GM19395 (cell line): ENCODE measurements at regions not wholly inside any gene's neighbourhood (a gene's known extent, or its start where the extent isn't known, plus 50 kb on each side); places are given as distances from the start of the nearest gene placed in this dataset.
"Not testable (repeated sequence)": the region's sequence is repeated elsewhere in the genome, so short reads cannot be mapped to it uniquely, and the experiment has no call there.

Experiments used
- ATAC-seq: cut with Tn5 transposase; IDR thresholded peaks from one replicate; pipeline ENCODE4 v1.9.1; 2021; ENCODE audit warnings: mild to moderate bottlenecking, moderate library complexity; ENCODE audit not compliant: unreplicated experiment

DNA sequence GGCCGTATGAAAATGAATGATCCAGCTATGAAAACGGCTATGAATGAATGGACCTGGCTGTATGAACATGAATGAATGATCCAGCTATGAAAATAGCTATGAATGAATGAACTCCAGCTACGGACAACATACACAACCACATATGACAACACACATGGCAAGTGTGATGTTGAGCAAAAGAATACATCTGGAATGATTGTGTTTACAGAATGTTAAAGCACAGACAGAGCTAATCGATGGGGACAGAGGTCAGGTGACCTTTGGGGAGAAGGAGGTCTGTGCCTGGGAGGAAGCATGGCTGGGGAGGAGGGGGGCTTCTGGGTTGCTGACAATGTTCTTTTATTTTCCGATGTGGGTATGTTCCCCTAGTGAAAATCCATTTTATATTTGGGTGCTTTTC lies 174.0 kb upstream of the WSCD1 start:
- ATAC-seq, result no peak

DNA sequence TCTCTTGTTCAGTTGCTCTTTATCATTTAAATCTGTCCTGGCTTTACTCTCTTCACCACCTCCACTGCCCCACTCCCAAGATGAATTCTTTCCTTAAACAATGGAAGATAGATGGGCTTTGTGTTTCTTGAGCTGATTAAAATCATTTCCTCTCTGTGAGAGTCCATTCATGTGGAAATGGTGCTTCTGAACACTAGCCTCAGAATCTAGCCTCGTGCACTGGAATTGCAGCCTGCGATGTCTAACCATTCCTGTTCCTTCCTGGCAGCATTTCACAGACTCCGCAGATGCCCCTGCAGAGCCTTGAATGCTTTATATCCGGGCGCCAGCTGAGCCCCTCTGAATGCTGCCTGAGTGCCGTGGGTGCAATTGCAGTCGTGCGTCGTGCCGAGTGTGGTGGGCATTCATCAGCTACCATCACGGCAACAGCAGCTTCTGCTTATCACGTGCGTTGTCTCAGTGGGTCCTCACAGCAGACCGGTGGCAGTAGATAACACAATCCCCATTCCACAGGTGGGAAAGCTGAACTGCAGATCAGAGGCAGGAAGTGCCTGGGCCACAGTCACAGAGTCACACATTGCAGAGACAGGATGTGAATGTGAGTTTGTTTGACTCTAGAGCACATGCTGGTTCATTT lies 172.8 kb upstream of the WSCD1 start:
- ATAC-seq, result no peak

DNA sequence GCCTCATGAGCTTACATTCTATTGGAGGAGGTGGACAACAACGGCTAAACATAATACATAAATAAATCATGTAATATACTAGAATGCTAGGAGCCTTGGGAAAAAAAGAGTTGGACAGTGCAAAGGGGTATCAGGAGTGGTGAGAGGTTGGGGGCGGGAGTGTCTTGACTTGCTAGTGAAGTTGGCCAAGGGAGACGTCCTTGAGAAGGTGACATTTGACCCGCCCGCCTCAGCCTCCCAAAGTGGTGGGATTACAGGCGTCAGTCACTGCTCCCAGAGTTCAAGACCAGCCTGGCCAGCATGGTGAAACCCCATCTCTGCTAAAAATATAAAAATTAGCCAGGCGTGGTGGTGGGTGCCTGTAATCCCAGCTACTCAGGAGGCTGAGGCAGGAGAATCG lies 172.2 kb upstream of the WSCD1 start:
- ATAC-seq, result not testable (repeated sequence)

DNA sequence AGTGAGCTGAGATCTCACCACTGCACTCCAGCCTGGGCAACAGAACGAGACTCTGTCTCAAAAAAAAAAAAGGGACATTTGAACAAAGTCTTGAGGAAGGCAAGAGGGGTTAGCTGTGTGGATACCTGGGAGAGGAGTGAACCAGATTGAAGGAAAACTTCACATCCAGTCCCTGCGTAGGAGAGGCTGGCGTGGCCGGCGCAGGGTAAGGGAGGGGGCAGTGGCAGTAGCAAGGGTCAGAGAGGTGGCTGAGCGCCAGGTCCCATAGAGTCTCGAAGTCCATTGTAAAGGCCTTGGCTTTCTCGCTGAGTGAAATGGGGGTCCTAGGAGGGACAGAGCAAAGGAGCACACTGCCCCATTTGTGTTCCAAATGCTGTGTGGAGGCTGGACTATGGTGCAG lies 171.8 kb upstream of the WSCD1 start:
- ATAC-seq, result no peak

DNA sequence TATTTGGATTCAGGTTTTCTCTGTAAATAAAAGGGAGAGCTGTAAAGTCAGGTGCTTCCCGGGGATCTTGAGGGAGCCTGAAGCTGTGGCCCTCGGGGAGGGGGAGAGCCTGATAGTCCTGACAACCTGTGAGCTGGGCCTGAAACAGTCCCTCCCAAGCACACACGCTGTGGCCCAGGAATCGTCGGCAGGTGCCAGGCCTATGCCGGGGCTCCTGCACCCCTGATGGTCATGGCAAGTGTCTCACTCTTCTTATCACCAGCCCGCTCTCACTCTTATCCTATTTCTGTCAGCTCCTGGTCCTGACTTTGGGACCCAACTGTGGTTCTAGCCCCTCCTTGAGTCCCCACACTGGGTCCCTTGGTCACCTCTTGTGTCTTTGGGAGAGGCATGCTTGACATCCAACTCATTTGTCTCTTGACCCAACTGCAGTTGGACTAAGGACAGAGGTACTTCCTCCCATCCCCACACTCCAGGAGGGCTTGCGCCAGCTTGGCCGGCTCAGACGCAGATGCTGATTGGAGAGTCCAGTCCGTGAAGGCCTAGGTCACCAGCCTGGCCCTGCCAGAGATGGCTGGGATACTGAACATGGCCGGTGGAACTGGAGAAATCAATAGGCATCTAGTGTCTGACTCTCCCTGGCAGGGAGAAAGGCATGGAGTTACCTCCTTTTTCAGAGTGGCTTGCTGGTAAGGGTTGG lies 170.5 kb upstream of the WSCD1 start:
- ATAC-seq, result no peak

DNA sequence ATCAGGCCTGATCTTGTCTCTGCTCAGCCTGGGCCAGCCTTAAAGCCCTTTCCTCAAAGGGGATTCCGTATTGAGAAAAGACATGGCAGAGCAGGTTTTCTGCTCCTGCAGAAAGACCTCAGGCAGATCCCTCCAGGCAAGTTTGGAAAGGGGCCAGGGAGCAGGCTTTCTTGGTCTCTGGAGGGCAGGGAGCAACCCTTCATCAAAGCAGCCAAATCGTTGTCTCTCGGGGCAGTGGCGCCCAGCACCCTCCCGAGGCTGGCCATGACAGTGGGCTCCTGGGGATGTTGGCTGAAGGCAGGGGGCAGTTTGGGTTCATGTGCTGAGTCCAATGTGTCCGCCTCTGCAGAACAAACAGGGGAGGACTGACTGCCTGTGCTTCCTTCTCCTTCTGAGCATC lies 168.4 kb upstream of the WSCD1 start:
- no peak for ATAC-seq

DNA sequence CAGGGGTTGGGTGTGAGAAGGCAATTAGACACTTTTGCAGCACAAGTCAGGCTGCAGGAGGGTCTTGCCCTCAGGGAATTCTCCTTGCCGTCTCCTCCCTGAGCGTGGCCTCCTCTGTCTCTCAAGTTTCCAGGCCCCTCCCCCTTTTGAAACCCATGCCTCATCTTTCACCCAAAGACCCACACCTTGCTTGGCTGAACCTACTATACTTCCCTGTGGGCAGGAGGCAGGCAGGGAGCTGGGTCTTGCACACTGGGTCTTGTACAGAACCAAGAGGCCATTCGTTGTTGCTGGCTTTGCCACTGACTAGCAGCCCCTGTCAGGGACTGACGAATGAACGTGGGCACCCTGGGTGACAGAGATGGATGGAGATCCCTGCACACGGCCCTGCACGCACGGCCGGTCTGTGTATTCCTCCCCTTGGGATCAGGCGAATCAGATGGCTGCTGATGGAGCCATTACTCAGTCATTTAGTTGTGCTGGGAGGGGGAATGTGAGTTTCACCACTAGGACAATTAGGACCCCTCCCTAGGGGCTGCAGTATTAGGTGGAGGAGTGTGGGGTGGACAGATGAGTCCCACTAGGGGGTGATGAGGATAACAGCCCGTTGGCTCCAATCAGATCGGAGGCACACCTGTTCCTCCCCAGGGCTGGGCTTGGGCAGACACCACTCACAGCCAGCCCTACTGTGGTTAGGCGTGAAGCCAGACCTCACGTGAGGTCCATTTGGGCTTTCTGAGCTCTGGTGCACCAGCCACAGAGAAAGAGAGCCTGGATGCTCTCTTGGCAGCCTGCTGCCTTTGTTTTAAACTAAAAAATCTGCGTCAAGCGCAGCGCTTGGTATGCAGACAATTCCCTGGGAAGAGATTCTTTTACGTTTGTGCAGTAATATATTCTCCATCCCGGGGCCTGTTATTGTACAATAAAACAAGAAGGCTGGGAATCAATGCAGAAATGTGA lies 167.7 kb upstream of the WSCD1 start:
- no peak for ATAC-seq

DNA sequence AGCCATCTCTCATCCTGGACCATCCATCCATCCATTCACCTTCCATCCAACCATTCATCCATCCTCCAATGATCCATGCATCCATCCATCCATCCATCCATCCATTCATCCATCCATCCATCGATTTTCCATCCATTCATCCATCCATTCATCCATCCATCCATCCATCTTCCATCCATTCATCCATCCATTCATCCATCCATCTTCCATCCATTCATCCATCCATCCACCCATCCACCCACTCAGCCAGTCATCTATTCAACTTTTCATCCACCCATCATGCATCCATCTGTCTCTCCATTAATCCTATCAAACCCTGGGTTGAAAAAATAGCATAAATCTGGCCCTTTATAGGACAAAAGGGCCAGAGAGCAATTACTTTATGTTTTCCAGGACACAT lies 158.3 kb upstream of the WSCD1 start:
- no peak for ATAC-seq

DNA sequence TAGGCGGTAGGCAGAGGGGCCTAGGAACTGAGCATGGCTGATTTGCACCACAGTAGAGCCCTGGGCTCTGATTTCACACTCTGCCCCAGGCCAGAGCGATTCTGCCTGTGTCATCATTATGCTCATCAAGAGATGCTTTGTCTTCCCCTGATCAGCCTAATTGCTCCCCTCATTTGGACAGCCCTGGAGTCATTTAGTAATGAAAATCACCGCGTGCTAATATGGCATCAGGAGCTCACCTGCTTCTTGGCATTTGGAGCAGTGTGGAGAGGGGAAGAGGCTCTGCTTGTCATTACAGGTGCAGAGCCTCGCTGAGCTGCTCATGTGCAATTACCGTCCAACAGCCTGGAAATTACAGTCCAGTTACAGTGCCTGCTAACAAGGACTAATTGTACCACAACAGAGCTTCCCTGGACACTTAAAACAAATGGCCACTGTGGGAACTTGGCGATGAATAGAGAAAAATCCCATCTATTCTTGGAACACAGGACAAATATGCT lies 157.1 kb upstream of the WSCD1 start:
- ATAC-seq, result no peak

DNA sequence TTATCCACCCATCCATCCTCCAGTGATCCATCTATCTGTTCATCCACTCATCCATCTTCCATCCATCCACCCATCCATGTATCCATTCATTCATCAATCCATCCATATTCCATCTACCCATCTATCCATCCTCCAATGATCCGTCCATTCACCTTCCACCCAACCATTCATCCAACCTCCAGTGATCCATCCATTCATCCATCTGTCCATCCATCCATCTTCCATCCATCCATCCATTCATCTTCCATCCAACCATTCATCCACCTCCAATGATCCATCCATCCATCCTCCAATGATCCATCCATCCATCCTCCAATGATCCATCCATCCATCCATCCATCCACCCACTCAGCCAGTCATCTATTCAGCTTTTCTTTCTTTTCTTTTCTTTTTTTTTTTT lies 156.5 kb upstream of the WSCD1 start:
- no peak for ATAC-seq

DNA sequence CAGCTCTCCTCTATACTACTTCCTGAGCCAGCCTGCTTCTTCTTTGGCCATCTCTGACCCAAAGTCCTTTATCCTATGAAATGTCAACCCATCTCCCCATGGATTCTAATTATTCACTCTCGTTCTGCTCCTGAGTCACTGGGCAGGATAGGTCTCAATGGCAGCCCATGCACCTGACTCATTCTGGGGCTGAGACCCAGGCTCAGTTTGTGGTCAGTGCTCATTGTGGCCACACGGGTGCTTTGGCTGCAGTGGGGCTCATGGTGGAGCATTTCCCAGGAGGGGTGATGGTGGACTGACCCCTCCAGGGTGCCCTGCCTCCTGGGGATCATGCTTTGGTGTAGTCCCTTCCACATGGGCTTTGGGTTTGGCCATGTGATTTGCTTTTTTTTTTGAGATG lies 154.8 kb upstream of the WSCD1 start:
- ATAC-seq, result no peak

DNA sequence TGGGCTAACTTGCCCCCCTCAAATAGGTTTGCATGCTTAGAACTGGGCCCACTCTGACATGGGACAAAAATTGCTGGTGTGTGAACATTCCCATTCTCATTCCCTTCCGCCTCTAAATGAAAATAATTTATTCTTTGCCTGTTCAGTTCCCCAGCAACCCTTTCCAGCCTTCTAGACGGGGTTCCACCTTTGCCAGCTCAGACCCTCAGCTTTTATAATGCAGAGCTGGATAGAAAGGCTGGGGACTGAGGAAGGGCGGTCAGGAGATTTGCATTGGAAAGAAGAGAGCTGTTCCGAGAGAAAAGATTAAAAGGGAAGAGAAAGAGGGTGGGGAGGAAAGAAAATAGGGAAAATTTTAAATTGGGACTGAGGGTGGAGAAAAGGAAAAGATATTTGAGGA lies 151.1 kb upstream of the WSCD1 start:
- no peak for ATAC-seq

DNA sequence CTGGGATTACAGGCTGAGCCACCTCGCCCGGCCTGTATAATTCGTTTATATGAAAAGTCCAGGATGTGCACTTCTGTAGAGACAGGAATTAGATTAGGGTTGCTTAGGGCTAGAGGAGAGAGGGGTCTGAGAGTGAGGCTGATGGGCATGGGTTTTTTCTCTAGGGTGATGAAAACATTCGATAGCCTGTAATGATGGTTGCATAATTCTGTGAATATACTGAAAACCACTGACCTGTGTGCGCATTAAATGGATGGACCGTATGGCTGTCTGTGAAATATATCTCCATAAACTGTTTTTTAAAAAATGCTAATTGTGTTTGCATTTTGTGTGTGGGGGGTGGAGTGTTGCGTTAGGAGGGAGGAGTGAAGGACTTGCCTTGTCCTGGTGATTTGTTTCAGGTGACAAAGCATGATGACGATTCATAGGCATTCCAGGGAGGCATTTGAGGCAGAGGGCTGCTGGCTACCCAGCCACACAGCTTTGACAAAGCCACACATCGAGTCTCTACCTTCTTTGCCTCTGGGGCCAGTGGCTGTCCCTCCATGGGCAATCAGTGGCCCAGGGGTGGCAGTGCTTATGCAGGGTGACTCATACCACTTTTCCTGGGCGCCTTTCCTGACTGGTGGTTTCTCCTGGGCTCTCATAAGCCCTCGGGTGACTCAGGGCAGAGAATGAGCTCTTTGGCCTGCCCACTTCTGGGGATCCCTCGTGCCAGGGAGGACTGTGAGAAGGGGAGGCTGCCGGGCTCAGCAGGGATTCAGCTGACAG lies 148.5 kb upstream of the WSCD1 start:
- no peak for ATAC-seq

DNA sequence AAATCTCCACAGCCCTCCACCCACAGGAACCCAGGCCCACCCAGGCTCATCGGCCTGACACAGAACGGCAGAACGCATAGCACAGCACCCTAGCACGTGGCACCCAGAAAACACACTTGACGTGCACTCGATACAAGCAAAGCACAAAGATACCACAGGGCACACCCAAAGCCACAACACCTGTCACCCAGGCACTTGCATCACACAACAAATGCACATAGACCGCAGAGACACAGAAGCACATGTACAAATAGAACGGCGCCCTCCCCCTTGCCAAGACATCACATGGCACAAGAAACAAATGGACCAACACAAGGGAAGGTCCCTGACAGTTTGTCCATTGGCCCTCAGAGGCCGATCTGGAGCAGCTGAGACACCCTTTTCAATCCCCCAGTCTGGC lies 147.7 kb upstream of the WSCD1 start:
- no peak for ATAC-seq

DNA sequence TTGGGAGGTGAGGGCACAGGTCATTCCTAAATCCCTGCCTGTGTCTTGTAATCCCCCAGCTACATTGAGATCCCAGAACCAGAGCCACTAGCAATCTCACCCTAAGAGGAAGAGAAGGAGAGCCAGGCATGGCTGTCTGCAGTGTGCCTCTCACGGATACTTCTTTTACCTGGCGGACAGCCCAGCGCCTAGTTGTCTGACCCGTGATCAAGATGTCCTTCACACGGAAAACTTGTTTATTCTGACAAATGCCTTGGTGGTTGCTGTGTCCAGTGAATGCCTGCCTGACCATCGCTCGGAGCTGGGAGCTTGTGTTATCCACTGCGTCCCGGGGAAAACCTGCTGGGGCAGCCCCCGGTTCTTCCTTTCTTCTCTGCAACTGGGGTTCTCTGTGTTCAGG lies 140.5 kb upstream of the WSCD1 start:
- ATAC-seq, result no peak

DNA sequence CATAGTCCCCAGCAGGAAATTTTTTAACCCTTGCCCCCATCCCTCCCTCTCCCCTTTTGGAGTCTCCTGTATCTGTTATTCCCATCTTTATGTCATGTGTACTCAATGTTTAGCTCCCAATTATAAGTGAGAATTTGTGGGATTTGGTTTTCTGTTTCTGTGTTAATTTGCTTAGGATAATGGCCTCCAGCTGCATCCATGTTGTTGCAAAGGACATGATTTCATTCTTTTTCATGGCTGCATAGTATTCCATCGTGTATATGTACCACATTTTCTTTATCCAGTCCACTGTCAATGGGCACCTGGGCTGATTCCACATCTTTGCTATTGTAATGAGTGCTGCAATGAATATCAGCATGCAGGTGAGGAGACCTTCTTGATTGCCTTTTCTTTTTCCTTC lies 139.6 kb upstream of the WSCD1 start:
- not testable (repeated sequence) for ATAC-seq

DNA sequence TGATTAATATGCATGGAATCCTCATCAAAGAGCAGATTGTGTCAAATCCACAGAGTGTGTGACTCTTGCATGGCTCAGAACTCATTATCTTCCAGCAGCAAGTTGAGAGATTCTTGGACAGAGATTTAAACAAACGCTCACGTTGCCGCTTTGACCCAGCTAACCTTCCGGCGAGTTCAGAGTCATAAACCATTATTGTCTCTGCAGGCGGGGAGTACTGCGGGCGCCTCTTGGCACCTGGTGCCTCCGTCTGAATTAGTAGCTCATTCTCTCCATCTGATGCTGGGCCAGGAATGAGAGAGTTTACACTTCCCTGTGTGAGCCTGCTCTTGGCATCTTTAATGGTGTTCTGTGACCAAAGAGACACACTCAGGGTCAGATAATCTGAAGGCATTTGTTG lies 138.6 kb upstream of the WSCD1 start:
- ATAC-seq, result no peak

DNA sequence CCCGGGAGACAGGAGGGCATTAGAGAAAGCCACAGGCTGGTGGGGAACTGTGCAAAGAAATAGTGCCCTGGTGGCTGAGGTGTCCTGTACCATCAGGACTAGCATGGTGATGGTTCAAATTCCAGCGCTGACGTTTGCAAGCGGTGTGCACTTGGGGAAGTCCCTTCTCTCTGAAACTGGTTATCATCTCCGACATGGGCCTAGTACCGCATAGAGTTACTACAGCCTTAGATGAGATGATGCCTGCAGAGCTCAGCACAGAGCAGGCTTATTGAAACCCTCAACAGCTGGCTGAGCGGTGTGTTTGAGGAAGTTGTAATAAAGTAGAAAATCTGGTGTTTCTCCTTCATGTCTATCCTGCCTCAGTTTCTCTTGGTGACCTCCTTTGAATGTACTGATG lies 136.7 kb upstream of the WSCD1 start:
- no peak for ATAC-seq

DNA sequence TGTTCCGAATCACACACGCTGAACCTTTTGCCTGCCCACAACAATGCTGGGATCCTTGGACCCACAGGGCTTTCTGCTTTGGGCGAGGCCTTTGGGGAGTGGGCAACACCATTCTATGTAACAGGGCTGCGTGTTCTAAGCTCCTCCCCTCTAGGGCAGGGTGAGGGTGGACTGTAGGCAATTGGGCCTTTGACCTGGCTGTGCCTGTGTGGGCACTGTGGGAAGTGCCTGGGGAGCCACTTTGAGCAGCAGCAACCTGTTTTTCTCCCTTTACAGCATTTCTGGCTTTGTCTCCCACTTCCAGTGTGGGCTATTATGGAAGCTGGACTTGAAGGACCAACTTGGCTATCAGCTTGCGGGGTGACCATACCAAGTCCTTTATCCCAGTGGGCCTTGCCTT lies 128.9 kb upstream of the WSCD1 start:
- ATAC-seq, result no peak

DNA sequence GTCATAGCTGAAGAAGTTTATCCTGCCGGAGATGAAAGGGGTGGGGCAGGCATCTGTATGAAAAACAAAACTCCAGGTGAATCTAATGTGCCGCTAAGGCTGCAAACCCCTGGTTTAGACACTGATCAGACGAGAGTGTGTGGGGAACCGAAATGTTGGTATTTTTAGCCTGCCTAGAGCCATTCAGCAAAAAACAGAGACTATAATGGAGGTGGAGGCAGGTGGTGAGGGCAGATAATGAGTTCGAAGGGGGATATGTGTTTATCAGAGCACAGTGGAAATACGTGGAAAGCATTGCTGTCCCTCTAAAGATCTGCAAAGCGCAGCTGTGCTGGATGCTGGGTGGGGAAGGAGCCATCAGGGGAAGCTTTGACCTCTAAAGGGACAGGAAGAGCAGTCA lies 127.5 kb upstream of the WSCD1 start:
- no peak for ATAC-seq

DNA sequence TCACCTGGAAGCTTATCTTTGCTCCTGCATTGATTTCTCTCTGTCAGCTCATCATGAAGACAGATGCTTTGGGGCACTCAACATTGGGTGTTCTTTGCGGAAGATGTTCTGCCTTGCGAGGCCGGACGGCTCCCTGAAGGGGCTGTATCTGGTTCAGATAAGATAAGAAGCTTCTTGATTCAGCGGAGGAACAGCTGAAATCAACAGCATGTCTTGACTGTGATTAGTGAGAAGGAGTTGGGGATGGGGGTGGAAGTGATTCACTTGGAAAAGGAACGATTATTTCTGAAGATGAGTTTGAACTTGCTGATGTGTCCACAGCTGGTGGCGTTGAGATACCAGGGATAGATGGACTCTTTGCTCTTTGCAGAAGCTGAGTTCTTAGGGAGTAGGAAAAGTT lies 126.9 kb upstream of the WSCD1 start:
- no peak for ATAC-seq
